GM18519 (cell line): ENCODE measurements at regions not wholly inside any gene's neighbourhood (a gene's known extent, or its start where the extent isn't known, plus 50 kb on each side); places are given as distances from the start of the nearest gene placed in this dataset.
"Not testable (repeated sequence)": the region's sequence is repeated elsewhere in the genome, so short reads cannot be mapped to it uniquely, and the experiment has no call there.

Experiments used
- ATAC-seq: cut with Tn5 transposase; IDR thresholded peaks from one replicate; pipeline ENCODE4 v1.9.1; 2021; ENCODE audit warnings: mild to moderate bottlenecking, moderate library complexity; ENCODE audit not compliant: unreplicated experiment, low FRiP score

GRCh38 chr11:110856340-110856739 is 144.1 kb upstream of the ARHGAP20 start:
- ATAC-seq = no peak

DNA sequence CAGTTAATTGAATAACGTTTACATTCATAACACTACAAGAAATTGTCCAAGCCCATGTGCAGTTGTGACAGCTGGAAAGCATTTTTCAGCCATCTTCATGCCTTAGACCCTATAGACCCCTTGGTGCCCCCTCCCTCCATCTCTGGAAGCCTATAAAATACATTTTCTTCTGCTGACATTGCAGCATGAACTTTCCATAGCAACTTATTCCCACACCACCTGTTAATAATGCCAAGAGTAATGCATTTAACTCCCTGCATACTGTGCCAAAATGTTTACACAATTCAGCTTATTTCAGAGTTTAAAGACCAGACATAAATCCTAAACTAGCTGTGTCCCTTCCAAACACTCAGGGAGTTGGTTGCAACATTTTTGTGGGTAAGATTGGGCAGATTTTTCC is 143.0 kb upstream of the ARHGAP20 start:
- no peak for ATAC-seq

- no peak for ATAC-seq
Observed at GRCh38 chr11:110852921-110853490, 140.8 kb upstream of the ARHGAP20 start.

GRCh38 chr11:110850846-110851245 is 138.6 kb upstream of the ARHGAP20 start:
- no peak for ATAC-seq

DNA sequence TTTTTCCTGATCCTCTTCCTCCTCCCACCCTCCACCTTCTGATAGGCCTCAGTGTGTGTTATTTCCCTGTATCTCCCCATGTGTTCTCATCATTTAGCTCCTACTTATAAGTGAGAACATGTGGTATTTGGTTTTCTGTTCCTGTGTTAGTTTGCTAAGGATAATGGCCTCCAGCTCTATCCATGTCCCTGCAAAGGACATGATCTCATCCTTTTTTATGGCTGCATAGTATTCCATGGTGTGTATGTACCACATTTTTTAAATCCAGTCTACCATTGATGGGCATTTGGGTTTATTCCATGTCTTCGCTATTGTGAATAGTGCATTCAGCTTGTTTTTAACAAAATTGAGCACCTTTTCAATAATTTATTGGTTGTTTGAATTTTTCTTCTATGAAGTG is 130.8 kb upstream of the ARHGAP20 start:
- ATAC-seq = not testable (repeated sequence)

GRCh38 chr11:110838808-110839207 is 126.6 kb upstream of the ARHGAP20 start:
- ATAC-seq = no peak

DNA sequence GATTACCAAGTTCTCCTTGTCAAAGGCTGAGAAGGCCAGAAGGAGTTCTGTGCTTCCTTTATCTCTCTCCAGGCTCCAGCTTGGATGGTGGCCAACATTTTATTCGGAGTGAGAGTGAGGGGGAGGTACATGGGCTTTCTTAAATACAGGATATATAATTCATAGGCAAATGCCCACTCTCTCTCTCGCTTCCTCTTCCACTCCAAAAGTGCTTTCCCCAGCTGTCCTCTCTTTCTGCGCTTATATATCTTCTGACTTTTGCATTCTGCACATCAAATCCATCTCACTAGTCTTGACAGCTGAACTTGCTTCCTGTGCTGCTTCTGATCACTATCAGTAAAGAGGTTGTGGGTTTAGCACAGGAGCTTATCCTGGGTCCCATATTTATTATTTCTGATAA is 125.4 kb upstream of the ARHGAP20 start:
- ATAC-seq = no peak

- ATAC-seq = no peak
Observed at GRCh38 chr11:110835106-110835505, 122.9 kb upstream of the ARHGAP20 start.

GRCh38 chr11:110833033-110833484 is 120.8 kb upstream of the ARHGAP20 start:
- no peak for ATAC-seq

- ATAC-seq = no peak
Observed at GRCh38 chr11:110832539-110832938, 120.3 kb upstream of the ARHGAP20 start.

DNA sequence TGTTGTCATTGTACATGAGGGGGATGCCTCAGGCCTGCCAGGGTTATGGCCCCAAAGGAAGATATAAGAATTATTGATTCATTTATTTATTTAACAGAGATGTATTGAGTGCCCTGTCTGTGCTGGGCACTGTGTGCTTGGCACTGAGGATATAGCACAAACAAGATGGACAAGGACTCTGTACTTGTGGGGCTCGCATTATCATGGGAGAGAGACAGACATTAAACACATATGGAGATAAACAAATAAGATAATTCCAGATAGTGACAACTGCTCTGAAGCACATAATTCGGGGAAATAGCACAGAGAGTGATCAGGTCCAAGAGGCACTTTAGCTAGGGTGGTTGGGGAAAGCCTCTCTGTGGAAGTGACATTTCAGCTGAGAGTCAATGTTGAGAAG is 119.8 kb upstream of the ARHGAP20 start:
- ATAC-seq = no peak

DNA sequence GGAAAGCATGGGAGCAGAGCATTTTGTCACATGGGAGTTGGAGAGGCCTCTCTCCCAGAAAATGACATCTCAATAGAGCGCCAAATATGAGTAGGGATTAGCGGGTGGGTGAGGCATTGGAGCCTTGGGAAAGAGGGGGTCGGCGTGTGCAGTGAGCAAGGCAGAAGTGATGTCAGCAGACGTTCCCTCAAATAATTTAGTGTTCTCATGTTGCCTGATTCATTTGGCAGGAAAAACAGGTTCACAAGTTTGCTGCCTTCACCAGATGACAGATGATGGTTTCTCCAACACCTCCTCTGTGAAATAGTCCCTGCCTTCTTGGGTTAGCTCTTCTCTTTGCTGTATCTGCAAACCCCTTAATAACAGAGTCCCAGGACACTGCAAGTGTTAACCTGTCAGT is 118.5 kb upstream of the ARHGAP20 start:
- no peak for ATAC-seq

- no peak for ATAC-seq
Observed at GRCh38 chr11:110830344-110830743, 118.1 kb upstream of the ARHGAP20 start.

DNA sequence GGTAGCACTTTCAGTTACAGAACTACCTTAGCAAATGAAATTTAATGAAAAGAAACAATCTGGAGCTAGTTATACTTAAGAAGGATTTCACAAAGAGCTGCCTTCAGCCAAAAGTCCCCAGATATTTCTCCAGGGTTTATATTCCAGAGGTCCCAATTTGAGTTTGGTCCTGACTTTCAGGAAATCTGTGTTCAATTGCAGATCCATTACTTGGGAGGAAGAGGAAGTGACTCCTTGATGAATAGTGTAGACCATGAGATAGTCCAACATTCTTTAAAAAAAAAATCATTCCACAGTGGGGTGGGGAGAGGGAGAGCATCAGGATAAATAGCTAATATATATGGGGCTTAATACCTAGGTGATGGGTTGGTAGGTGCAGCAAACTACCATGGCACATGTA is 117.6 kb upstream of the ARHGAP20 start:
- ATAC-seq = no peak

DNA sequence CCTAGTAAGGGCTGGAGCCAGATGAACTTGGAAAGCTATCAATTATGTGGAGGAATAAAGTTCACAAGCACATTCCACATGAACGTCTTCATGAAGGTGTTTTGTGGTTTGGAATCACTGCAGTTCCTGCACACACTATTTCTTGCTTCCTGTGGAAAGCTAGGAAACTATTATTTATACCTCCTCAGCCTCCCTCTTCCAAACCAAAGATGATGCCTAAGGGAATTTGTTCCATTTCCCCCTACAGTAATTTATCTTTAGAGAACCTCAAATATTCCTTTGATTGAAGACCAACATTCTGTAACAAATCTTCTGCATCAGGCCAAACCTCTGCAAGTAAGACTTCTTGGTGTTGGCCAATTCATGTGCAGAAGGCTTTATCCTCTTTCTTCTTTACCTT is 115.8 kb upstream of the ARHGAP20 start:
- ATAC-seq = no peak

DNA sequence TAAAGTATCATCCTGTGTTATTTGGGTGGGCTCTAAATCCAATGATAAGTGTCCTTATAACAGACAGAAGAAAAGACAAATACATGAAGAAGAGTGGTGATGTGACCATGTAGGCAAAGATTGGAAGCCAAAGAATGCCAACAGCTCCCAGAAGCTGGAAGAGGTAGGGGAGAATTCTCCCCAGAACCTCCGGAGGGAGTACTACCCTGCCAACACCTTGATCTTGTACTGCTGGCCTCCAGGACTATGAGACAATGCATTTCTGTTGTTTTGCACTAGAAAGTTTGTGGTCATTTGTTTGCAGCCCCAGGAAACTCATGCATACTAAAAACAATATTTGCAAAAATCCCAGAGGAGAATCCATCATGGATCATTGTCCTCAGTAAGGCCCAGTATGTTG is 115.0 kb upstream of the ARHGAP20 start:
- ATAC-seq = no peak

- ATAC-seq = no peak
Observed at GRCh38 chr11:110824912-110825620, 112.8 kb upstream of the ARHGAP20 start.

DNA sequence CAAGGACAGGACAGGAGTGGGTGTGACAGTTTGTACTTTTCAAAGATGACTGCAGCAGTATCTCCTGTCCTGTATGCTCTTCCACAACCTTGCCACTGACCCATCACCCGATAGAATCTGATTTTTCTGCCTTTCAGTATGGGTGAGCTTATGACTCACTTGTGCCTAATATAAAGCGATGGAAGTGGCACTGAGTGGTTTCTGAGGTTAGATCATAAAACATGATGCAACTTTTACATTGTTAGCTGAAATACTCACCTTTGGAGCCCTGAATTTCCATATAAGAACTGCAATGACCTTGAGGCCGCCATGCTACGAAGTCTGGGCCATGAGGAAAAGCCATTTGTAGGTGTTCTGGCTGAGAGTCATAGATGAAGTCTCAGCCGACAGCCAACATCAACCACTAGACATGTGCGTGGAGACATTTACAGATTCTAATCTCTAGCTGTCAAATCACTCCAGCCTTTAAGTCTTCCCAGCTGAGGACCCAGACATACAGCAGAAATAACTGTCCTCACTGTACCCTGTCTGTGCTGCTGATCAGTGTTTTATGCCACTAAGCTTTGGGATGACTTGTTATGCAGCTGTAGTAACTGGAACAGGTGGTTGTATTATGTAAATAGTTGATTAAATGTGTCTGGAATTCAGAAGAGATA is 105.9 kb upstream of the ARHGAP20 start:
- no peak for ATAC-seq

GRCh38 chr11:110812086-110812733 is 100.0 kb upstream of the ARHGAP20 start:
- ATAC-seq = no peak

- ATAC-seq = no peak
Observed at GRCh38 chr11:110809417-110810199, 97.4 kb upstream of the ARHGAP20 start.

GRCh38 chr11:110808248-110808647 is 96.0 kb upstream of the ARHGAP20 start:
- ATAC-seq = no peak
